ENCODE measurements at regions not wholly inside any gene's neighbourhood (a gene's known extent, or its start where the extent isn't known, plus 50 kb on each side); places are given as distances from the start of the nearest gene placed in this dataset.
A peak's percentile ranks its signal among the peaks of the same experiment; 100 is the strongest.

DNA sequence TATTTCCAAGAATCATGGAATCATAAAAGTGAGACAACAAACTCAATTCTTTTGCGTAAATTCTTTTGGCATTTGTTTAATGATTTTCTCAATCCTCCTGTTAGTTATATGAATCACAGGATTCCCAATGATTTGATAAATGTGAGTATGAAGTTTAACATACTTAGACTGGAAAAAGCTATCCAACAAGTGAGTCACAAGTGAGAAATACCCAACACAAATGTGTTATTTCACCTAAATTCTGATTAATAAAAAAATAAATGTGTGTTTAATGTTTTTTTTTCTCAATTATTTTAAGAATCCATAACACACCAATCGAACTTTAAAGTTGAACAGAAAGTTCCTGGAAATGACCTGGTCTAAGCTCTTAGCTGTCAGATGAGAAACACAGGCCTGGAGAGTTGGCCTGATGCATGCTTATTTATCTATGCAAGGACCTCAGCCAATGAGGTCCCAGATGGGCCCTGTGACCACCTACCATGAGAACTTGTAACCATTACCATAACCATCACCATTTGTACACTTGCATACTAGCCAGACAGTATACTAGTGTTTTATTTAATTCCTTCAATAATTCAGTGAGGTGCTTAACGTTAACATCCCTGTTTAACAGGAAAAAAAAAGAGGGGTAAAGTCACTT is 386.7 kb downstream of the SPRY1 start (continued):
- TF ChIP-seq PRRX2 (CRISPR knock-in tag; IDR thresholded peaks at IDR 0.05): no peak

DNA sequence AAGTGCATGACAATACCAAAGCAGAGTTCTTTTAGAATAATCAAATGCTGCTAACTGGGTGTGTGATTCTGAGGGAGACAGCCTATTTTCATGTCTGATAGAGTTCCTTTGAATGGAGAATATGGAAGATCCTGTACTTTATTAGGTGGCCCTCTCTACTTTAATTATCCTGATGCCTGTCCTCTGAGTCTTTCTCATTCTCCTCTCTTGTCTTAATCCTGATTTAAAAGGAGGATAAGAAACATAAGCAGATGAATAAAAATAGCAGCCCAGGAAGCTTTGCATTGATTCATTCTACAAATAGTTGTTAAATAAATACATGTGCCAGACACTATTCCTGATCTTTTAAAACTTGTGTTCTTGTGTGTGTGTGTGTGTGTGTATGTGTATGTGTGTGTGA is 387.3 kb downstream of the SPRY1 start:
- no peaks in the 10 kb centered on the region for H3K27me3 Mint-ChIP-seq (ENCODE audit: low read depth)
- peak overlapping the region; percentile 24; the same call in 1 of the 2 replicates for H3K27ac Mint-ChIP-seq
- H3K9me3 Mint-ChIP-seq: peaks cover 22% of the 10 kb centered on the region
- peaks cover 7% of the 10 kb centered on the region; the same call in 1 of the 2 replicates for H3K36me3 Mint-ChIP-seq
- ATAC-seq: no peak
- H3K4me1 Mint-ChIP-seq: peaks cover 53% of the 10 kb centered on the region
- CTCF ChIA-PET: no interaction called here
- TF ChIP-seq, protein P1, sequence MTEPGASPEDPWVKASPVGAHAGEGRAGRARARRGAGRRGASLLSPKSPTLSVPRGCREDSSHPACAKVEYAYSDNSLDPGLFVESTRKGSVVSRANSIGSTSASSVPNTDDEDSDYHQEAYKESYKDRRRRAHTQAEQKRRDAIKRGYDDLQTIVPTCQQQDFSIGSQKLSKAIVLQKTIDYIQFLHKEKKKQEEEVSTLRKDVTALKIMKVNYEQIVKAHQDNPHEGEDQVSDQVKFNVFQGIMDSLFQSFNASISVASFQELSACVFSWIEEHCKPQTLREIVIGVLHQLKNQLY (CRISPR knock-in tag; IDR thresholded peaks at IDR 0.05): no peak
- TF ChIP-seq, protein P2, sequence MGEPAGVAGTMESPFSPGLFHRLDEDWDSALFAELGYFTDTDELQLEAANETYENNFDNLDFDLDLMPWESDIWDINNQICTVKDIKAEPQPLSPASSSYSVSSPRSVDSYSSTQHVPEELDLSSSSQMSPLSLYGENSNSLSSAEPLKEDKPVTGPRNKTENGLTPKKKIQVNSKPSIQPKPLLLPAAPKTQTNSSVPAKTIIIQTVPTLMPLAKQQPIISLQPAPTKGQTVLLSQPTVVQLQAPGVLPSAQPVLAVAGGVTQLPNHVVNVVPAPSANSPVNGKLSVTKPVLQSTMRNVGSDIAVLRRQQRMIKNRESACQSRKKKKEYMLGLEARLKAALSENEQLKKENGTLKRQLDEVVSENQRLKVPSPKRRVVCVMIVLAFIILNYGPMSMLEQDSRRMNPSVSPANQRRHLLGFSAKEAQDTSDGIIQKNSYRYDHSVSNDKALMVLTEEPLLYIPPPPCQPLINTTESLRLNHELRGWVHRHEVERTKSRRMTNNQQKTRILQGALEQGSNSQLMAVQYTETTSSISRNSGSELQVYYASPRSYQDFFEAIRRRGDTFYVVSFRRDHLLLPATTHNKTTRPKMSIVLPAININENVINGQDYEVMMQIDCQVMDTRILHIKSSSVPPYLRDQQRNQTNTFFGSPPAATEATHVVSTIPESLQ (CRISPR knock-in tag; IDR thresholded peaks at IDR 0.05): no peak
- TF ChIP-seq, protein P3, sequence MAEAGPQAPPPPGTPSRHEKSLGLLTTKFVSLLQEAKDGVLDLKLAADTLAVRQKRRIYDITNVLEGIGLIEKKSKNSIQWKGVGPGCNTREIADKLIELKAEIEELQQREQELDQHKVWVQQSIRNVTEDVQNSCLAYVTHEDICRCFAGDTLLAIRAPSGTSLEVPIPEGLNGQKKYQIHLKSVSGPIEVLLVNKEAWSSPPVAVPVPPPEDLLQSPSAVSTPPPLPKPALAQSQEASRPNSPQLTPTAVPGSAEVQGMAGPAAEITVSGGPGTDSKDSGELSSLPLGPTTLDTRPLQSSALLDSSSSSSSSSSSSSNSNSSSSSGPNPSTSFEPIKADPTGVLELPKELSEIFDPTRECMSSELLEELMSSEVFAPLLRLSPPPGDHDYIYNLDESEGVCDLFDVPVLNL (CRISPR knock-in tag; IDR thresholded peaks at IDR 0.05; ENCODE audit: borderline replicate concordance, low read depth): no peak
- TF ChIP-seq ZNF423 (CRISPR knock-in tag; IDR thresholded peaks at IDR 0.05): no peak
- TF ChIP-seq, protein P4, sequence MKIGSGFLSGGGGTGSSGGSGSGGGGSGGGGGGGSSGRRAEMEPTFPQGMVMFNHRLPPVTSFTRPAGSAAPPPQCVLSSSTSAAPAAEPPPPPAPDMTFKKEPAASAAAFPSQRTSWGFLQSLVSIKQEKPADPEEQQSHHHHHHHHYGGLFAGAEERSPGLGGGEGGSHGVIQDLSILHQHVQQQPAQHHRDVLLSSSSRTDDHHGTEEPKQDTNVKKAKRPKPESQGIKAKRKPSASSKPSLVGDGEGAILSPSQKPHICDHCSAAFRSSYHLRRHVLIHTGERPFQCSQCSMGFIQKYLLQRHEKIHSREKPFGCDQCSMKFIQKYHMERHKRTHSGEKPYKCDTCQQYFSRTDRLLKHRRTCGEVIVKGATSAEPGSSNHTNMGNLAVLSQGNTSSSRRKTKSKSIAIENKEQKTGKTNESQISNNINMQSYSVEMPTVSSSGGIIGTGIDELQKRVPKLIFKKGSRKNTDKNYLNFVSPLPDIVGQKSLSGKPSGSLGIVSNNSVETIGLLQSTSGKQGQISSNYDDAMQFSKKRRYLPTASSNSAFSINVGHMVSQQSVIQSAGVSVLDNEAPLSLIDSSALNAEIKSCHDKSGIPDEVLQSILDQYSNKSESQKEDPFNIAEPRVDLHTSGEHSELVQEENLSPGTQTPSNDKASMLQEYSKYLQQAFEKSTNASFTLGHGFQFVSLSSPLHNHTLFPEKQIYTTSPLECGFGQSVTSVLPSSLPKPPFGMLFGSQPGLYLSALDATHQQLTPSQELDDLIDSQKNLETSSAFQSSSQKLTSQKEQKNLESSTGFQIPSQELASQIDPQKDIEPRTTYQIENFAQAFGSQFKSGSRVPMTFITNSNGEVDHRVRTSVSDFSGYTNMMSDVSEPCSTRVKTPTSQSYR (CRISPR knock-in tag; IDR thresholded peaks at IDR 0.05): no peak
- TF ChIP-seq GABPB1 (CRISPR knock-in tag; IDR thresholded peaks at IDR 0.05): no peak
- TF ChIP-seq ETV6 (CRISPR knock-in tag; IDR thresholded peaks at IDR 0.05): no peak
- no peak for TF ChIP-seq RELA (CRISPR knock-in tag; IDR thresholded peaks at IDR 0.05; ENCODE audit: borderline replicate concordance)
- H3K4me3 Mint-ChIP-seq: no peak overlapping the region
- DNase-seq (ENCODE audit: low spot score): no peak
- POLR2A ChIA-PET: no interaction called here

DNA sequence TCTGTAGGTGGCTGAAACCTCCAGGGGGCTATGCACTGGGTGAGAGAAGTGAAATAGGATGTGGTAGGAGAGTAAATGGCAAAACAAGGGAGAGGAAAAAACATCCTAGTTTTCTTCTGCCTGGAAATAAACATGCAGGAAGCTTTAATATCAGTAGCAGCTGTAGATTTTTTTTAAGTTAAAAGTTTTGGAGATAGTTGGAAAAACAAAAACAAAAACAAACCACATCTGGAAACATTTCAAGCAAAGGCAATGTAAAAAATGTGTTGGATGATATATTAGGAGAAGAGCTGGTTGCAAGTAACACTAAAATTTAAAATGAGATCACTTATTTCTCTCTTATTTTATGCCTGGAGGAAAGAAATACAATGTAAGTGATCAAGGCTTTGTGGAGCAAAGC is 388.0 kb downstream of the SPRY1 start:
- no peak for ATAC-seq
- no peak overlapping the region for H3K4me3 Mint-ChIP-seq
- TF ChIP-seq TP53 (CRISPR knock-in tag; IDR thresholded peaks at IDR 0.05) (no peak), TCF7 (CRISPR knock-in tag; IDR thresholded peaks at IDR 0.05; ENCODE audit: low read depth) (no peak), SOX15 (CRISPR knock-in tag; IDR thresholded peaks at IDR 0.05) (no peak), TEAD4 (CRISPR knock-in tag; IDR thresholded peaks at IDR 0.05) (no peak), HMGA2 (CRISPR knock-in tag; IDR thresholded peaks at IDR 0.05) (no peak)
- TF ChIP-seq, protein P5, sequence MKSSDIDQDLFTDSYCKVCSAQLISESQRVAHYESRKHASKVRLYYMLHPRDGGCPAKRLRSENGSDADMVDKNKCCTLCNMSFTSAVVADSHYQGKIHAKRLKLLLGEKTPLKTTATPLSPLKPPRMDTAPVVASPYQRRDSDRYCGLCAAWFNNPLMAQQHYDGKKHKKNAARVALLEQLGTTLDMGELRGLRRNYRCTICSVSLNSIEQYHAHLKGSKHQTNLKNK (CRISPR knock-in tag; IDR thresholded peaks at IDR 0.05): no peak
- H3K36me3 Mint-ChIP-seq: peaks cover 4% of the 10 kb centered on the region; the same call in 1 of the 2 replicates
- peak overlapping the region; percentile 94; the same call in 1 of the 2 replicates for H3K27ac Mint-ChIP-seq
- peaks cover 17% of the 10 kb centered on the region for H3K9me3 Mint-ChIP-seq
- ChIA-PET POLR2A (no interaction called here), CTCF (interaction anchor here (1.3 kb wide), 1 partner anchor 12 kb away, joined by 6 read pairs; no protein-coding TSS in a partner anchor)
- no peaks in the 10 kb centered on the region for H3K27me3 Mint-ChIP-seq (ENCODE audit: low read depth)
- no peak for DNase-seq (ENCODE audit: low spot score)
- peaks cover 53% of the 10 kb centered on the region for H3K4me1 Mint-ChIP-seq

Data from WTC11 (cell line).